ENCODE measurements at regions not wholly inside any gene's neighbourhood (a gene's known extent, or its start where the extent isn't known, plus 50 kb on each side); places are given as distances from the start of the nearest gene placed in this dataset.

- POLR2A ChIA-PET = no interaction called here
- TF ChIP-seq ARNT (IDR thresholded peaks at IDR 0.05) (no peak), ZNF384 (IDR thresholded peaks at IDR 0.05) (no peak), SUZ12 (IDR thresholded peaks at IDR 0.05) (no peak), L3MBTL2 (conservative IDR thresholded peaks at IDR 0.05) (no peak), PKNOX1 (IDR thresholded peaks at IDR 0.05) (no peak), SP1 (IDR thresholded peaks at IDR 0.05) (no peak), LEF1 (IDR thresholded peaks at IDR 0.05; ENCODE audit: borderline replicate concordance) (no peak), FOXK2 (IDR thresholded peaks at IDR 0.05) (no peak), ELF4 (IDR thresholded peaks at IDR 0.05) (no peak), HDGF (IDR thresholded peaks at IDR 0.05; ENCODE audit: borderline replicate concordance) (no peak), BHLHE40 (IDR thresholded peaks at IDR 0.05; ENCODE audit: borderline replicate concordance) (no peak), FOXA1 (IDR thresholded peaks at IDR 0.05) (no peak), NFRKB (IDR thresholded peaks at IDR 0.05) (no peak), FOXM1 (IDR thresholded peaks at IDR 0.05; ENCODE audit: borderline replicate concordance) (no peak), TARDBP (IDR thresholded peaks at IDR 0.05) (no peak), CTBP1 (IDR thresholded peaks at IDR 0.05; ENCODE audit: borderline replicate concordance) (no peak)
- CTCF ChIA-PET = no interaction called here
- DNase-seq (ENCODE audit: extremely low spot score) = no peak
Measured at GRCh38 chr12:60096727-60097126, 500.9 kb downstream of the SLC16A7 start.

GRCh38 chr12:60100160-60100559 lies 504.3 kb downstream of the SLC16A7 start:
- POLR2A ChIA-PET = no interaction called here
- no peak for DNase-seq (ENCODE audit: extremely low spot score)
- CTCF ChIA-PET = no interaction called here
- TF ChIP-seq FOXA1 (IDR thresholded peaks at IDR 0.05) (no peak), ZNF384 (IDR thresholded peaks at IDR 0.05) (no peak), SUZ12 (IDR thresholded peaks at IDR 0.05) (no peak), SP1 (IDR thresholded peaks at IDR 0.05) (no peak), NFRKB (IDR thresholded peaks at IDR 0.05) (no peak), FOXM1 (IDR thresholded peaks at IDR 0.05; ENCODE audit: borderline replicate concordance) (no peak), CTBP1 (IDR thresholded peaks at IDR 0.05; ENCODE audit: borderline replicate concordance) (no peak), PKNOX1 (IDR thresholded peaks at IDR 0.05) (no peak)

GRCh38 chr12:60100852-60101251 lies 505.0 kb downstream of the SLC16A7 start:
- DNase-seq (ENCODE audit: extremely low spot score) = no peak
- ChIA-PET POLR2A (no interaction called here), CTCF (no interaction called here)
- TF ChIP-seq LEF1 (IDR thresholded peaks at IDR 0.05; ENCODE audit: borderline replicate concordance) = no peak
- no peak for TF ChIP-seq ELF4 (IDR thresholded peaks at IDR 0.05)
- no peak for TF ChIP-seq ARNT (IDR thresholded peaks at IDR 0.05)

GRCh38 chr12:60101715-60102114 lies 505.9 kb downstream of the SLC16A7 start:
- CTCF ChIA-PET = no interaction called here
- DNase-seq (ENCODE audit: extremely low spot score) = no peak
- TF ChIP-seq PKNOX1 (IDR thresholded peaks at IDR 0.05) (no peak), ARNT (IDR thresholded peaks at IDR 0.05) (no peak), L3MBTL2 (conservative IDR thresholded peaks at IDR 0.05) (no peak), ELF4 (IDR thresholded peaks at IDR 0.05) (no peak), SP1 (IDR thresholded peaks at IDR 0.05) (no peak), HDGF (IDR thresholded peaks at IDR 0.05; ENCODE audit: borderline replicate concordance) (no peak), TARDBP (IDR thresholded peaks at IDR 0.05) (no peak), CTBP1 (IDR thresholded peaks at IDR 0.05; ENCODE audit: borderline replicate concordance) (no peak), ZNF384 (IDR thresholded peaks at IDR 0.05) (no peak), BHLHE40 (IDR thresholded peaks at IDR 0.05; ENCODE audit: borderline replicate concordance) (no peak), SUZ12 (IDR thresholded peaks at IDR 0.05) (no peak), NFRKB (IDR thresholded peaks at IDR 0.05) (no peak), FOXM1 (IDR thresholded peaks at IDR 0.05; ENCODE audit: borderline replicate concordance) (no peak), LEF1 (IDR thresholded peaks at IDR 0.05; ENCODE audit: borderline replicate concordance) (no peak), FOXA1 (IDR thresholded peaks at IDR 0.05) (no peak), FOXK2 (IDR thresholded peaks at IDR 0.05) (no peak)
- POLR2A ChIA-PET = no interaction called here

GRCh38 chr12:60106214-60106613 lies 510.4 kb downstream of the SLC16A7 start:
- DNase-seq (ENCODE audit: extremely low spot score) = no peak
- CTCF ChIA-PET = interaction anchor here (0.7 kb wide), 1 partner anchor 869 kb away, joined by 4 read pairs; no protein-coding TSS in a partner anchor
- no peak for TF ChIP-seq L3MBTL2 (conservative IDR thresholded peaks at IDR 0.05)
- TF ChIP-seq ELF4 (IDR thresholded peaks at IDR 0.05) = no peak
- TF ChIP-seq SUZ12 (IDR thresholded peaks at IDR 0.05) = no peak
- no peak for TF ChIP-seq SP1 (IDR thresholded peaks at IDR 0.05)
- no peak for TF ChIP-seq ARNT (IDR thresholded peaks at IDR 0.05)
- POLR2A ChIA-PET = no interaction called here

- CTCF ChIA-PET = no interaction called here
- TF ChIP-seq ZNF384 (IDR thresholded peaks at IDR 0.05) (no peak), SP1 (IDR thresholded peaks at IDR 0.05) (no peak), PKNOX1 (IDR thresholded peaks at IDR 0.05) (no peak), L3MBTL2 (conservative IDR thresholded peaks at IDR 0.05) (no peak), HDGF (IDR thresholded peaks at IDR 0.05; ENCODE audit: borderline replicate concordance) (no peak), FOXM1 (IDR thresholded peaks at IDR 0.05; ENCODE audit: borderline replicate concordance) (no peak), BHLHE40 (IDR thresholded peaks at IDR 0.05; ENCODE audit: borderline replicate concordance) (no peak), FOXK2 (IDR thresholded peaks at IDR 0.05) (no peak), ELF4 (IDR thresholded peaks at IDR 0.05) (no peak), ARNT (IDR thresholded peaks at IDR 0.05) (no peak), CTBP1 (IDR thresholded peaks at IDR 0.05; ENCODE audit: borderline replicate concordance) (no peak), TARDBP (IDR thresholded peaks at IDR 0.05) (no peak), SUZ12 (IDR thresholded peaks at IDR 0.05) (no peak), FOXA1 (IDR thresholded peaks at IDR 0.05) (no peak), LEF1 (IDR thresholded peaks at IDR 0.05; ENCODE audit: borderline replicate concordance) (no peak), NFRKB (IDR thresholded peaks at IDR 0.05) (no peak)
- no peak for DNase-seq (ENCODE audit: extremely low spot score)
- POLR2A ChIA-PET = no interaction called here
Measured at GRCh38 chr12:60107992-60108391, 512.2 kb downstream of the SLC16A7 start.

Data from HEK293T (cell line).